D721Med (cell line): ENCODE measurements at regions not wholly inside any gene's neighbourhood (a gene's known extent, or its start where the extent isn't known, plus 50 kb on each side); places are given as distances from the start of the nearest gene placed in this dataset.

Experiments used
- DNase-seq: peaks from one replicate; pipeline ENCODE4 v3.0.0; 2011; ENCODE audit warnings: low spot score; ENCODE audit not compliant: insufficient read length
- FAIRE-seq: peaks from 2 replicates; lab custom pipeline; 2011; peaks lifted over from hg19 to GRCh38; lab: Jason Lieb, UNC
- CTCF ChIP-seq: IDR thresholded peaks from 2 replicates; pipeline ENCODE4 v1.5.1; 2012; ENCODE audit warnings: mild to moderate bottlenecking, control low read depth; ENCODE audit not compliant: insufficient read depth; ENCODE audit errors: missing control alignments

- TF ChIP-seq CTCF = no peak
- FAIRE-seq = no peak
- DNase-seq = no peak
Observed at GRCh38 chr1:213371847-213372619, 321.0 kb downstream of the RPS6KC1 start.

- peak; percentile 59 for DNase-seq
- FAIRE-seq = peak; percentile 94
- TF ChIP-seq CTCF = peak; percentile 96
Observed at GRCh38 chr1:213374369-213374768, 323.3 kb downstream of the RPS6KC1 start.

- no peak for TF ChIP-seq CTCF
- FAIRE-seq (peak; percentile 82), DNase-seq (no peak)
Observed at GRCh38 chr1:213375002-213375401, 324.0 kb downstream of the RPS6KC1 start.

- DNase-seq = no peak
- FAIRE-seq = no peak
- no peak for TF ChIP-seq CTCF
Observed at GRCh38 chr1:213376862-213377372, 325.9 kb downstream of the RPS6KC1 start.

- FAIRE-seq = no peak
- TF ChIP-seq CTCF = no peak
- DNase-seq = no peak
Observed at GRCh38 chr1:213380865-213381264, 329.8 kb downstream of the RPS6KC1 start.

GRCh38 chr1:213381572-213382084, 330.6 kb downstream of the RPS6KC1 start:
- FAIRE-seq = no peak
- TF ChIP-seq CTCF = no peak
- no peak for DNase-seq

- no peak for FAIRE-seq
- TF ChIP-seq CTCF = no peak
- DNase-seq = no peak
Observed at GRCh38 chr1:213383465-213383864, 332.4 kb downstream of the RPS6KC1 start.
